HS-27A (cell line): ENCODE measurements at regions not wholly inside any gene's neighbourhood (a gene's known extent, or its start where the extent isn't known, plus 50 kb on each side); places are given as distances from the start of the nearest gene placed in this dataset.

Source experiments
- DNase-seq: peaks from one replicate; pipeline ENCODE4 v3.0.0-alpha.2; 2012; ENCODE audit warnings: low read depth, missing footprints

GRCh38 chrX:30950391-30950790 is 61.3 kb upstream of the TAB3 start:
- no peak for DNase-seq

GRCh38 chrX:30949554-30949953 is 60.5 kb upstream of the TAB3 start:
- DNase-seq = no peak

- DNase-seq = no peak
Observed at GRCh38 chrX:30948626-30949025, 59.6 kb upstream of the TAB3 start.

- no peak for DNase-seq
Observed at GRCh38 chrX:30948051-30948450, 59.0 kb upstream of the TAB3 start.

- DNase-seq = no peak
Observed at GRCh38 chrX:30943984-30944383, 54.9 kb upstream of the TAB3 start.

GRCh38 chrX:30941898-30942297 is 52.8 kb upstream of the TAB3 start:
- DNase-seq = no peak

GRCh38 chrX:30939928-30940327 is 50.9 kb upstream of the TAB3 start:
- DNase-seq = no peak
